ENCODE measurements at regions not wholly inside any gene's neighbourhood (a gene's known extent, or its start where the extent isn't known, plus 50 kb on each side); places are given as distances from the start of the nearest gene placed in this dataset.

GRCh38 chr15:69767191-69767590 lies 314.6 kb downstream of the RPLP1 start:
- H2AK9ac ChIP-seq (replicated peaks; ENCODE audit: low read depth, low read length, poor library complexity), result no peak overlapping the region
- BruUV-seq (replicated peaks), result no TSS peak
- dilution Hi-C loops (cut with HindIII; ENCODE audit: low sequenced_read_pairs, unreplicated experiment), result no loop called here
- no peak overlapping the region for H2BK120ac ChIP-seq (ENCODE audit: low read depth, low read length)
- peaks cover 3% of the 10 kb centered on the region for H3K27me3 ChIP-seq (ENCODE audit: control insufficient read depth, insufficient read depth, low read length)
- POLR2A ChIA-PET (ENCODE audit: unreplicated experiment), result no interaction called here
- ATAC-seq (ENCODE audit: low read depth), result no peak
- H2BK5ac ChIP-seq (ENCODE audit: low read depth, low read length, poor library complexity, severe bottlenecking), result no peak overlapping the region
- H4K20me1 ChIP-seq (ENCODE audit: insufficient read depth, low read length), result no peaks in the 10 kb centered on the region
- H3K9me1 ChIP-seq (ENCODE audit: insufficient read depth, low read length), result no peaks in the 10 kb centered on the region
- no peak overlapping the region for H3K9ac ChIP-seq (ENCODE audit: low read depth, low read length)
- H4K5ac ChIP-seq (ENCODE audit: low read depth, low read length), result no peak overlapping the region
- no peaks in the 10 kb centered on the region for H3K36me3 ChIP-seq (ENCODE audit: control insufficient read depth, insufficient read depth, low read length)
- no peak overlapping the region for H2AK5ac ChIP-seq (ENCODE audit: low read depth, low read length)
- no peak overlapping the region for H3K4me2 ChIP-seq (ENCODE audit: low read depth, low read length)
- no peak overlapping the region for H3K23ac ChIP-seq (ENCODE audit: low read depth, low read length)
- H3K79me1 ChIP-seq (ENCODE audit: low read depth in 1 of 2, low read length in 2 of 2), result no peaks in the 10 kb centered on the region
- intact Hi-C loops (cut with micrococcal nuclease), result loop anchor here (10.0 kb wide), 1 partner anchor 328 kb away; the partner anchor contains the start of gene TLE3
- in situ Hi-C loops (cut with MboI; ENCODE audit: low sequenced_read_pairs), result no loop called here
- H3K4me3 ChIP-seq (ENCODE audit: insufficient read depth, low read depth, low read length), result no peak overlapping the region
- WGBS, 2 experiments (ENCODE audit: extremely low coverage in 2 of 2, insufficient read length in 1 of 2), result no CpG with 5 or more reads among the region's 4 CpGs
- no peak for DNase-seq
- H3K4me1 ChIP-seq (ENCODE audit: control insufficient read depth, insufficient read depth, low read length), result no peaks in the 10 kb centered on the region; the same call in 1 of the 2 replicates
- no peak overlapping the region for H3K18ac ChIP-seq (ENCODE audit: low read depth, low read length)
- CTCF ChIA-PET, result interaction anchor here (1.1 kb wide), 1 partner anchor 11 kb away, joined by 5 read pairs; no protein-coding TSS in a partner anchor
- no peak overlapping the region for H3K27ac ChIP-seq (ENCODE audit: insufficient read depth, low read length)
- no peak overlapping the region for H4K91ac ChIP-seq (ENCODE audit: insufficient read depth, low read depth, low read length)
- H3K4ac ChIP-seq (ENCODE audit: low read depth, low read length), result no peak overlapping the region
- no peak overlapping the region for H4K8ac ChIP-seq (ENCODE audit: low read depth in 2 of 2, low read length in 2 of 2)
- no peak overlapping the region for H3K56ac ChIP-seq (ENCODE audit: extremely low read depth, insufficient read depth, low read length)
- no peak for TF ChIP-seq RAD21 (IDR thresholded peaks at IDR 0.05; ENCODE audit: low read length)
- TF ChIP-seq CTCF (conservative IDR thresholded peaks at IDR 0.05; ENCODE audit: low read depth, low read length), result no peak
- no peak for TF ChIP-seq MAFK (IDR thresholded peaks at IDR 0.05; ENCODE audit: low read depth, low read length)
- TF ChIP-seq CEBPB (IDR thresholded peaks at IDR 0.05; ENCODE audit: low read depth, low read length), result no peak
- no peak for TF ChIP-seq SMC3 (IDR thresholded peaks at IDR 0.05; ENCODE audit: low read depth, low read length)
- TF ChIP-seq RFX5 (IDR thresholded peaks at IDR 0.05; ENCODE audit: low read depth, low read length), result no peak
- no peak for TF ChIP-seq FOS (IDR thresholded peaks at IDR 0.05; ENCODE audit: low read depth, low read length)
- TF ChIP-seq MXI1 (IDR thresholded peaks at IDR 0.05; ENCODE audit: borderline replicate concordance, low read depth, low read length), result no peak
- no peak for TF ChIP-seq BHLHE40 (IDR thresholded peaks at IDR 0.05; ENCODE audit: low read depth, low read length)
- TF ChIP-seq NFE2L2 (IDR thresholded peaks at IDR 0.05; ENCODE audit: low read depth, low read length), result no peak
- no peak overlapping the region for H2BK20ac ChIP-seq (ENCODE audit: low read depth, low read length)
- peaks cover 2% of the 10 kb centered on the region for H3K9me3 ChIP-seq (ENCODE audit: control insufficient read depth, insufficient read depth, low read length)
- no peak overlapping the region for H3K14ac ChIP-seq (replicated peaks; ENCODE audit: low read depth, low read length)
- H2AFZ ChIP-seq (replicated peaks; ENCODE audit: low read length, poor library complexity), result no peak overlapping the region
- H2BK15ac ChIP-seq (ENCODE audit: low read depth, low read length), result no peak overlapping the region
